WTC11 (cell line): ENCODE measurements at regions not wholly inside any gene's neighbourhood (a gene's known extent, or its start where the extent isn't known, plus 50 kb on each side); places are given as distances from the start of the nearest gene placed in this dataset.

Source experiments
- ATAC-seq: fragments of 200-7000 bp; cut with Tn5 transposase; 2 replicates; pipeline ENCODE4 v1.10.0; 2021; ENCODE audit warnings: mild to moderate bottlenecking, moderate library complexity
- CTCF ChIA-PET: fragments of 300-600 bp; sonication (Branson Sonifier 250); formaldehyde crosslinking; loops from one replicate; lab custom pipeline; 2021; ENCODE audit warnings: antibody characterized with exemption; lab: Charles Lee
- POLR2A ChIA-PET: fragments of 350-600 bp; sonication (Branson Sonifier 250); formaldehyde crosslinking; loops from one replicate; lab custom pipeline; 2021; ENCODE audit warnings: antibody characterized with exemption; lab: Charles Lee
- DNase-seq: peaks from one replicate; pipeline ENCODE4 v3.0.0; 2021; ENCODE audit warnings: low spot score
- H3K27ac Mint-ChIP-seq: 2 replicates; pipeline ENCODE4 v1.8.0; 2021; ENCODE audit warnings: mixed read lengths
- H3K27me3 Mint-ChIP-seq: 2 replicates; pipeline ENCODE4 v1.8.0; 2021; ENCODE audit warnings: low read depth, mild to moderate bottlenecking, moderate library complexity, mixed read lengths
- H3K36me3 Mint-ChIP-seq: 2 replicates; pipeline ENCODE4 v1.8.0; 2021; ENCODE audit warnings: mixed read lengths
- H3K4me1 Mint-ChIP-seq: 2 replicates; pipeline ENCODE4 v1.8.0; 2022; ENCODE audit warnings: mixed read lengths
- H3K4me3 Mint-ChIP-seq: 2 replicates; pipeline ENCODE4 v1.8.0; 2021; ENCODE audit warnings: mild to moderate bottlenecking, moderate library complexity, mixed read lengths
- H3K9me3 Mint-ChIP-seq: 2 replicates; pipeline ENCODE4 v1.8.0; 2021; ENCODE audit warnings: mixed read lengths
- CREB1 ChIP-seq: sonication (generic); formaldehyde crosslinking; IDR thresholded peaks from 2 replicates; pipeline ENCODE4 v1.8.0; 2023; ENCODE audit warnings: mild to moderate bottlenecking, missing genetic modification reagents
- EMX1 ChIP-seq: fragments of 250-450 bp; sonication (Bioruptor Pico); IDR thresholded peaks from 2 replicates; pipeline ENCODE4 v1.8.0; 2021; ENCODE audit warnings: mild to moderate bottlenecking
- GRHL2 ChIP-seq: fragments of 250-450 bp; sonication (Bioruptor Pico); IDR thresholded peaks from 2 replicates; pipeline ENCODE4 v1.8.0; 2022; ENCODE audit warnings: mild to moderate bottlenecking, moderate library complexity; ENCODE audit not compliant: insufficient replicate concordance, severe bottlenecking
- KAT7 ChIP-seq: sonication (generic); formaldehyde crosslinking; IDR thresholded peaks from 2 replicates; pipeline ENCODE4 v1.8.1; 2023; ENCODE audit warnings: missing genetic modification reagents, mild to moderate bottlenecking, borderline replicate concordance
- MXD4 ChIP-seq: fragments of 250-450 bp; sonication (Bioruptor Pico); IDR thresholded peaks from 2 replicates; pipeline ENCODE4 v1.8.0; 2021; ENCODE audit warnings: mild to moderate bottlenecking, moderate library complexity, borderline replicate concordance
- TP53 ChIP-seq: sonication (generic); formaldehyde crosslinking; IDR thresholded peaks from 2 replicates; pipeline ENCODE4 v1.8.1; 2023; ENCODE audit warnings: mild to moderate bottlenecking, missing genetic modification reagents
- ZNF121 ChIP-seq: sonication (generic); formaldehyde crosslinking; IDR thresholded peaks from 2 replicates; pipeline ENCODE4 v1.8.0; 2023; ENCODE audit warnings: missing genetic modification reagents
- ZNF317 ChIP-seq: sonication (generic); formaldehyde crosslinking; IDR thresholded peaks from 2 replicates; pipeline ENCODE4 v1.8.1; 2023; ENCODE audit warnings: low read depth, mild to moderate bottlenecking, moderate library complexity, missing genetic modification reagents, borderline replicate concordance
- ZNF416 ChIP-seq: fragments of 250-450 bp; sonication (Bioruptor Pico); IDR thresholded peaks from 2 replicates; pipeline ENCODE4 v1.9.0; 2021; ENCODE audit warnings: mild to moderate bottlenecking, inconsistent platforms
- TF ChIP-seq, protein P1 (sequence below): sonication (generic); formaldehyde crosslinking; IDR thresholded peaks from 2 replicates; pipeline ENCODE4 v1.8.1; 2022; ENCODE audit warnings: missing genetic modification reagents, borderline replicate concordance
- TF ChIP-seq, protein P2 (sequence below): fragments of 250-450 bp; sonication (Bioruptor Pico); IDR thresholded peaks from 2 replicates; pipeline ENCODE4 v2.1.2; 2022; ENCODE audit warnings: mild to moderate bottlenecking, moderate library complexity
- TF ChIP-seq, protein P3 (sequence below): sonication (generic); formaldehyde crosslinking; conservative IDR thresholded peaks from 2 replicates; pipeline ENCODE4 v1.8.1; 2022; ENCODE audit warnings: mild to moderate bottlenecking, missing genetic modification reagents
- TF ChIP-seq, protein P4 (sequence below): sonication (generic); formaldehyde crosslinking; conservative IDR thresholded peaks from 2 replicates; pipeline ENCODE4 v1.8.1; 2023; ENCODE audit warnings: mild to moderate bottlenecking, low read depth, missing genetic modification reagents, moderate library complexity
- TF ChIP-seq, protein P5 (sequence below): sonication (generic); formaldehyde crosslinking; IDR thresholded peaks from 2 replicates; pipeline ENCODE4 v1.8.0; 2022; ENCODE audit warnings: mild to moderate bottlenecking, missing genetic modification reagents
- TF ChIP-seq, protein P6 (sequence below): sonication (generic); formaldehyde crosslinking; IDR thresholded peaks from 2 replicates; pipeline ENCODE4 v1.8.1; 2022; ENCODE audit warnings: low read depth, mild to moderate bottlenecking, moderate library complexity, missing genetic modification reagents, borderline replicate concordance
- TF ChIP-seq, protein P7 (sequence below): sonication (generic); formaldehyde crosslinking; IDR thresholded peaks from 2 replicates; pipeline ENCODE4 v1.8.0; 2022; ENCODE audit warnings: mild to moderate bottlenecking, missing genetic modification reagents
- TF ChIP-seq, protein P8 (sequence below): fragments of 200-600 bp; IDR thresholded peaks from 2 replicates; pipeline ENCODE4 v1.8.0; 2022; ENCODE audit warnings: antibody characterized with exemption
- TF ChIP-seq, protein P9 (sequence below): sonication (generic); formaldehyde crosslinking; IDR thresholded peaks from 2 replicates; pipeline ENCODE4 v1.8.0; 2022; ENCODE audit warnings: mild to moderate bottlenecking, missing genetic modification reagents

DNA sequence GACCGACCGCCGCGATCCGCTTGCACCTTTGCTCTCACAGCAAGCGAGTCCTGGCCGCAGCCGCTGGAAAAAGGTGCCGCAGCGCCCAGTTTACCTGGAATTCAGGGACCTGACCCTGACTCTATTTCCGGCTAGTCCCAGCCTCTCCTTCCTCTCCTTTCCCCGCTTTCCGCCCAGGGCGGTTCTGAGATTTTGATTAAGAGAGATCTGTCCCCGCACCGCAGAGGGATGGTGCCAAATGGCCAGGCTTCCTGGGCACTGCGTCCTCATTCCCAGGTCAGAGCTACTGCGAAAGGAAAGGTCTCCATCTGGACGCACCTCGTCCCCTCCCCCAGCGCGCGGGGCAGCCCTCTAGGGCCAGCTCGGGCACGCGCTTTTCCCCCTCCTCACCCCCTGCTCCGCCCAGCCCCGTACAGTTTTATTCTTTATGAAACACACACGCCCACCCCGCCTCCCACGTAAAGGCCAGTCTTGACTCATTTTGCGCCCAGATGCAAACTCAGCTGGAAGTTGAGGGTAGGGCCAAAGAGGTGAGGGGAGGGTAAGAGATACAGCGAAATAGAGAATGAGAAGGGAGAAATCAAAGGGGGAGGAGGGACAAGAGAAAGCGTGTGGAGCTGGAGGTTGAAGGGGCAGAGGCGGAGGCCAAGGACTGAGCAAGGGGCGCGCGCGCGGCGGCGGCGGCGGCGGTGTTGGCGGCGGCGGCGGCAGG is 411.8 kb upstream of the ESRRG start:
- H3K4me1 Mint-ChIP-seq: peaks cover 51% of the 10 kb centered on the region

DNA sequence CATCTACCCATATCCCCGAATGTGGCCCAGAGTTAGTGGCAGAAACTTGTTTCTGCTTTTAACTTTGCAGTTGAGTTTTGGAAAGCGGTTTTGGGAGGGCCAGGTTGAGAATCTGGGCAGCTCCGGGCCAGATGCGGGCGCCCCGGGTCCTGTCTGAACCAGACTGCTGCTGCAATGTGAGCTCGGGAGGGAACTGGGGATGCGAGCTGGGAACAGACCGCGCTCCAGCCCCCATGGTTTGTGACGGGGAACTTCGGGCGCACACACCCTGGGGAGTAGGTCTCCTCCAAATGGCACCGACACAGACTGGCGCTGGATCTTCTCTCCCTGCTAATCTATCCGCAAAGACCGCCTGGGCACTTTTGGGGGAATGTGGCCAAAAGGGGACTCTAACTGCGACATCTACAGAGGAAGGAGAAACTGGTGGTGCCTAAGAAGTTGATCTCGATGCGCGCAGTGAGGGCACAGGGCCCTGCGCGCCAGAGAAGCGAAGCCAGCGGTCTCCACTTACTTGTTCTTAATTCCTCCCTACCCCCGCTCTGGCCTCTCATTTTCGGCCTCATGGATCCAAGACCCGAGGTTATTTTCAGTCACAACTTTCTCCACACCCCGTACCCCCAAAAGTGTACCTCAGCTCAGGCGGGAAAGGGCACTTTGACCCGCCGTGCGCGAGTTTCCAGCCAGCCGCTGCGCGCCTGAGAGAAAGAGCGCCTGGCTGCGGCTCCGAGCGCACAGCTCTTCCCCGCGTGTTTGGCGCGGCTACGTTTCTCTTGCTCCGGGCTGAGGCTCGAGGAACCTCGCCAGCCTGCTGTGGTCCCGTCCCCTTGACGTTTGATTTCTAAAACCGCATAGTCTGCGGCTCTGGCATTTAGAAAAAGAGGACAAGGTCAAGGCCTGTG is 411.0 kb upstream of the ESRRG start:
- peak; percentile 9 for ATAC-seq
- Mint-ChIP-seq H3K36me3 (no peaks in the 10 kb centered on the region), H3K4me1 (peaks cover 48% of the 10 kb centered on the region), H3K4me3 (peak overlapping the region; percentile 89), H3K27ac (no peak overlapping the region), H3K9me3 (no peaks in the 10 kb centered on the region), H3K27me3 (peaks cover 92% of the 10 kb centered on the region)
- ChIA-PET POLR2A (no interaction called here), CTCF (interaction anchor here (0.8 to 1.6 kb wide), 3 partner anchors 86 to 178 kb away, joined by 3 to 8 read pairs (median 6); no protein-coding TSS in a partner anchor)
- peak; percentile 45 for DNase-seq
- TF ChIP-seq, protein P1, sequence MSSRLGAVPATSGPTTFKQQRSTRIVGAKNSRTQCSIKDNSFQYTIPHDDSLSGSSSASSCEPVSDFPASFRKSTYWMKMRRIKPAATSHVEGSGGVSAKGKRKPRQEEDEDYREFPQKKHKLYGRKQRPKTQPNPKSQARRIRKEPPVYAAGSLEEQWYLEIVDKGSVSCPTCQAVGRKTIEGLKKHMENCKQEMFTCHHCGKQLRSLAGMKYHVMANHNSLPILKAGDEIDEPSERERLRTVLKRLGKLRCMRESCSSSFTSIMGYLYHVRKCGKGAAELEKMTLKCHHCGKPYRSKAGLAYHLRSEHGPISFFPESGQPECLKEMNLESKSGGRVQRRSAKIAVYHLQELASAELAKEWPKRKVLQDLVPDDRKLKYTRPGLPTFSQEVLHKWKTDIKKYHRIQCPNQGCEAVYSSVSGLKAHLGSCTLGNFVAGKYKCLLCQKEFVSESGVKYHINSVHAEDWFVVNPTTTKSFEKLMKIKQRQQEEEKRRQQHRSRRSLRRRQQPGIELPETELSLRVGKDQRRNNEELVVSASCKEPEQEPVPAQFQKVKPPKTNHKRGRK (CRISPR knock-in tag): no peak
- TF ChIP-seq ZNF317 (no peak), EMX1 (CRISPR knock-in tag) (no peak), ZNF121 (CRISPR knock-in tag) (no peak), KAT7 (no peak), MXD4 (CRISPR knock-in tag) (no peak), CREB1 (CRISPR knock-in tag) (no peak), ZNF416 (CRISPR knock-in tag) (no peak)
- TF ChIP-seq, protein P2, sequence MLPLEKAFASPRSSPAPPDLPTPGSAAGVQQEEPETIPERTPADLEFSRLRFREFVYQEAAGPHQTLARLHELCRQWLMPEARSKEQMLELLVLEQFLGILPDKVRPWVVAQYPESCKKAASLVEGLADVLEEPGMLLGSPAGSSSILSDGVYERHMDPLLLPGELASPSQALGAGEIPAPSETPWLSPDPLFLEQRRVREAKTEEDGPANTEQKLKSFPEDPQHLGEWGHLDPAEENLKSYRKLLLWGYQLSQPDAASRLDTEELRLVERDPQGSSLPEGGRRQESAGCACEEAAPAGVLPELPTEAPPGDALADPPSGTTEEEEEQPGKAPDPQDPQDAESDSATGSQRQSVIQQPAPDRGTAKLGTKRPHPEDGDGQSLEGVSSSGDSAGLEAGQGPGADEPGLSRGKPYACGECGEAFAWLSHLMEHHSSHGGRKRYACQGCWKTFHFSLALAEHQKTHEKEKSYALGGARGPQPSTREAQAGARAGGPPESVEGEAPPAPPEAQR: no peak
- TF ChIP-seq, protein P3, sequence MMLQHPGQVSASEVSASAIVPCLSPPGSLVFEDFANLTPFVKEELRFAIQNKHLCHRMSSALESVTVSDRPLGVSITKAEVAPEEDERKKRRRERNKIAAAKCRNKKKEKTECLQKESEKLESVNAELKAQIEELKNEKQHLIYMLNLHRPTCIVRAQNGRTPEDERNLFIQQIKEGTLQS: no peak
- TF ChIP-seq, protein P4, sequence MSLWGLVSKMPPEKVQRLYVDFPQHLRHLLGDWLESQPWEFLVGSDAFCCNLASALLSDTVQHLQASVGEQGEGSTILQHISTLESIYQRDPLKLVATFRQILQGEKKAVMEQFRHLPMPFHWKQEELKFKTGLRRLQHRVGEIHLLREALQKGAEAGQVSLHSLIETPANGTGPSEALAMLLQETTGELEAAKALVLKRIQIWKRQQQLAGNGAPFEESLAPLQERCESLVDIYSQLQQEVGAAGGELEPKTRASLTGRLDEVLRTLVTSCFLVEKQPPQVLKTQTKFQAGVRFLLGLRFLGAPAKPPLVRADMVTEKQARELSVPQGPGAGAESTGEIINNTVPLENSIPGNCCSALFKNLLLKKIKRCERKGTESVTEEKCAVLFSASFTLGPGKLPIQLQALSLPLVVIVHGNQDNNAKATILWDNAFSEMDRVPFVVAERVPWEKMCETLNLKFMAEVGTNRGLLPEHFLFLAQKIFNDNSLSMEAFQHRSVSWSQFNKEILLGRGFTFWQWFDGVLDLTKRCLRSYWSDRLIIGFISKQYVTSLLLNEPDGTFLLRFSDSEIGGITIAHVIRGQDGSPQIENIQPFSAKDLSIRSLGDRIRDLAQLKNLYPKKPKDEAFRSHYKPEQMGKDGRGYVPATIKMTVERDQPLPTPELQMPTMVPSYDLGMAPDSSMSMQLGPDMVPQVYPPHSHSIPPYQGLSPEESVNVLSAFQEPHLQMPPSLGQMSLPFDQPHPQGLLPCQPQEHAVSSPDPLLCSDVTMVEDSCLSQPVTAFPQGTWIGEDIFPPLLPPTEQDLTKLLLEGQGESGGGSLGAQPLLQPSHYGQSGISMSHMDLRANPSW (CRISPR knock-in tag): no peak

More for the DNA sequence above, 411.8 kb upstream of the ESRRG start:
- no peaks in the 10 kb centered on the region for H3K9me3 Mint-ChIP-seq
- no peaks in the 10 kb centered on the region for H3K36me3 Mint-ChIP-seq
- POLR2A ChIA-PET: no interaction called here
- DNase-seq: peak; percentile 63
- TF ChIP-seq, protein P5, sequence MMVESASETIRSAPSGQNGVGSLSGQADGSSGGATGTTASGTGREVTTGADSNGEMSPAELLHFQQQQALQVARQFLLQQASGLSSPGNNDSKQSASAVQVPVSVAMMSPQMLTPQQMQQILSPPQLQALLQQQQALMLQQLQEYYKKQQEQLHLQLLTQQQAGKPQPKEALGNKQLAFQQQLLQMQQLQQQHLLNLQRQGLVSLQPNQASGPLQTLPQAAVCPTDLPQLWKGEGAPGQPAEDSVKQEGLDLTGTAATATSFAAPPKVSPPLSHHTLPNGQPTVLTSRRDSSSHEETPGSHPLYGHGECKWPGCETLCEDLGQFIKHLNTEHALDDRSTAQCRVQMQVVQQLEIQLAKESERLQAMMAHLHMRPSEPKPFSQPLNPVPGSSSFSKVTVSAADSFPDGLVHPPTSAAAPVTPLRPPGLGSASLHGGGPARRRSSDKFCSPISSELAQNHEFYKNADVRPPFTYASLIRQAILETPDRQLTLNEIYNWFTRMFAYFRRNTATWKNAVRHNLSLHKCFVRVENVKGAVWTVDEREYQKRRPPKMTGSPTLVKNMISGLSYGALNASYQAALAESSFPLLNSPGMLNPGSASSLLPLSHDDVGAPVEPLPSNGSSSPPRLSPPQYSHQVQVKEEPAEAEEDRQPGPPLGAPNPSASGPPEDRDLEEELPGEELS (CRISPR knock-in tag): no peak
- no peak for TF ChIP-seq TP53
- TF ChIP-seq, protein P6, sequence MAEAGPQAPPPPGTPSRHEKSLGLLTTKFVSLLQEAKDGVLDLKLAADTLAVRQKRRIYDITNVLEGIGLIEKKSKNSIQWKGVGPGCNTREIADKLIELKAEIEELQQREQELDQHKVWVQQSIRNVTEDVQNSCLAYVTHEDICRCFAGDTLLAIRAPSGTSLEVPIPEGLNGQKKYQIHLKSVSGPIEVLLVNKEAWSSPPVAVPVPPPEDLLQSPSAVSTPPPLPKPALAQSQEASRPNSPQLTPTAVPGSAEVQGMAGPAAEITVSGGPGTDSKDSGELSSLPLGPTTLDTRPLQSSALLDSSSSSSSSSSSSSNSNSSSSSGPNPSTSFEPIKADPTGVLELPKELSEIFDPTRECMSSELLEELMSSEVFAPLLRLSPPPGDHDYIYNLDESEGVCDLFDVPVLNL: no peak
- TF ChIP-seq, protein P7, sequence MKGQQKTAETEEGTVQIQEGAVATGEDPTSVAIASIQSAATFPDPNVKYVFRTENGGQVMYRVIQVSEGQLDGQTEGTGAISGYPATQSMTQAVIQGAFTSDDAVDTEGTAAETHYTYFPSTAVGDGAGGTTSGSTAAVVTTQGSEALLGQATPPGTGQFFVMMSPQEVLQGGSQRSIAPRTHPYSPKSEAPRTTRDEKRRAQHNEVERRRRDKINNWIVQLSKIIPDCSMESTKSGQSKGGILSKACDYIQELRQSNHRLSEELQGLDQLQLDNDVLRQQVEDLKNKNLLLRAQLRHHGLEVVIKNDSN (CRISPR knock-in tag): no peak
- TF ChIP-seq GRHL2: no peak
- TF ChIP-seq, protein P8, sequence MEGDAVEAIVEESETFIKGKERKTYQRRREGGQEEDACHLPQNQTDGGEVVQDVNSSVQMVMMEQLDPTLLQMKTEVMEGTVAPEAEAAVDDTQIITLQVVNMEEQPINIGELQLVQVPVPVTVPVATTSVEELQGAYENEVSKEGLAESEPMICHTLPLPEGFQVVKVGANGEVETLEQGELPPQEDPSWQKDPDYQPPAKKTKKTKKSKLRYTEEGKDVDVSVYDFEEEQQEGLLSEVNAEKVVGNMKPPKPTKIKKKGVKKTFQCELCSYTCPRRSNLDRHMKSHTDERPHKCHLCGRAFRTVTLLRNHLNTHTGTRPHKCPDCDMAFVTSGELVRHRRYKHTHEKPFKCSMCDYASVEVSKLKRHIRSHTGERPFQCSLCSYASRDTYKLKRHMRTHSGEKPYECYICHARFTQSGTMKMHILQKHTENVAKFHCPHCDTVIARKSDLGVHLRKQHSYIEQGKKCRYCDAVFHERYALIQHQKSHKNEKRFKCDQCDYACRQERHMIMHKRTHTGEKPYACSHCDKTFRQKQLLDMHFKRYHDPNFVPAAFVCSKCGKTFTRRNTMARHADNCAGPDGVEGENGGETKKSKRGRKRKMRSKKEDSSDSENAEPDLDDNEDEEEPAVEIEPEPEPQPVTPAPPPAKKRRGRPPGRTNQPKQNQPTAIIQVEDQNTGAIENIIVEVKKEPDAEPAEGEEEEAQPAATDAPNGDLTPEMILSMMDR: no peak
- TF ChIP-seq, protein P9, sequence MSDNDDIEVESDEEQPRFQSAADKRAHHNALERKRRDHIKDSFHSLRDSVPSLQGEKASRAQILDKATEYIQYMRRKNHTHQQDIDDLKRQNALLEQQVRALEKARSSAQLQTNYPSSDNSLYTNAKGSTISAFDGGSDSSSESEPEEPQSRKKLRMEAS: no peak
- TF ChIP-seq, all 79 proteins: peak for 0
- Mint-ChIP-seq H3K27me3 (peaks cover 97% of the 10 kb centered on the region), H3K4me3 (peak overlapping the region; percentile 89), H3K27ac (no peak overlapping the region)
- peak; percentile 16 for ATAC-seq
- CTCF ChIA-PET: interaction anchor here (1.0 to 1.6 kb wide), 2 partner anchors 86 to 385 kb away, joined by 4 to 8 read pairs; no protein-coding TSS in a partner anchor
